ENCODE measurements at regions not wholly inside any gene's neighbourhood (a gene's known extent, or its start where the extent isn't known, plus 50 kb on each side); places are given as distances from the start of the nearest gene placed in this dataset.

GRCh38 chr12:115824936-115825602 is 452.4 kb downstream of the MED13L start:
- TF ChIP-seq, protein P1, sequence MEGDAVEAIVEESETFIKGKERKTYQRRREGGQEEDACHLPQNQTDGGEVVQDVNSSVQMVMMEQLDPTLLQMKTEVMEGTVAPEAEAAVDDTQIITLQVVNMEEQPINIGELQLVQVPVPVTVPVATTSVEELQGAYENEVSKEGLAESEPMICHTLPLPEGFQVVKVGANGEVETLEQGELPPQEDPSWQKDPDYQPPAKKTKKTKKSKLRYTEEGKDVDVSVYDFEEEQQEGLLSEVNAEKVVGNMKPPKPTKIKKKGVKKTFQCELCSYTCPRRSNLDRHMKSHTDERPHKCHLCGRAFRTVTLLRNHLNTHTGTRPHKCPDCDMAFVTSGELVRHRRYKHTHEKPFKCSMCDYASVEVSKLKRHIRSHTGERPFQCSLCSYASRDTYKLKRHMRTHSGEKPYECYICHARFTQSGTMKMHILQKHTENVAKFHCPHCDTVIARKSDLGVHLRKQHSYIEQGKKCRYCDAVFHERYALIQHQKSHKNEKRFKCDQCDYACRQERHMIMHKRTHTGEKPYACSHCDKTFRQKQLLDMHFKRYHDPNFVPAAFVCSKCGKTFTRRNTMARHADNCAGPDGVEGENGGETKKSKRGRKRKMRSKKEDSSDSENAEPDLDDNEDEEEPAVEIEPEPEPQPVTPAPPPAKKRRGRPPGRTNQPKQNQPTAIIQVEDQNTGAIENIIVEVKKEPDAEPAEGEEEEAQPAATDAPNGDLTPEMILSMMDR (conservative IDR thresholded peaks at IDR 0.05; ENCODE audit: low read length): no peak
- TF ChIP-seq EZH2phosphoT487 (IDR thresholded peaks at IDR 0.05; ENCODE audit: borderline replicate concordance): no peak

Measured in Loucy (cell line).